AG04450 (cell line): ENCODE measurements at regions not wholly inside any gene's neighbourhood (a gene's known extent, or its start where the extent isn't known, plus 50 kb on each side); places are given as distances from the start of the nearest gene placed in this dataset.

Source experiments
- CTCF ChIA-PET: fragments of 300-600, 350-600 bp; formaldehyde crosslinking; extraction: SDS; loops from one replicate; lab custom pipeline; 2022; ENCODE audit warnings: antibody characterized with exemption, inconsistent platforms; lab: Charles Lee
- POLR2A ChIA-PET: fragments of 350-600 bp; formaldehyde crosslinking; extraction: SDS; loops from one replicate; lab custom pipeline; 2021; ENCODE audit warnings: antibody characterized with exemption, inconsistent platforms; lab: Yijun Ruan, JAX
- DNase-seq: peaks from one replicate; pipeline ENCODE4 v3.0.0-alpha.2; 2011; ENCODE audit warnings: low read depth, low spot score
- H3K27ac ChIP-seq: one replicate; pipeline ENCODE4 v1.5.1; 2012; ENCODE audit warnings: low read depth, low read length, control low read depth
- H3K27me3 ChIP-seq: one replicate; pipeline ENCODE4 v1.6.0; 2012; ENCODE audit warnings: low read length; ENCODE audit not compliant: control insufficient read depth, insufficient read depth
- H3K4me3 ChIP-seq: 2 replicates; pipeline ENCODE4 v1.5.1; 2011; ENCODE audit warnings: mild to moderate bottlenecking, low read depth, low read length, control low read depth
- H3K9me3 ChIP-seq: 2 replicates; pipeline ENCODE4 v1.5.1; 2012; ENCODE audit warnings: low read length; ENCODE audit not compliant: control insufficient read depth, insufficient read depth
- CTCF ChIP-seq: IDR thresholded peaks from 2 replicates; pipeline ENCODE4 v1.5.1; 2011; ENCODE audit warnings: low read depth, low read length, control low read depth, inconsistent platforms

GRCh38 chr11:98180511-98180910, 840.2 kb upstream of the CNTN5 start:
- no peak overlapping the region for H3K4me3 ChIP-seq

GRCh38 chr11:98180921-98181320, 839.8 kb upstream of the CNTN5 start:
- ChIA-PET CTCF (no interaction called here), POLR2A (no interaction called here)
- Histone ChIP-seq H3K27ac (no peak overlapping the region), H3K9me3 (peaks cover 23% of the 10 kb centered on the region), H3K27me3 (no peaks in the 10 kb centered on the region), H3K4me3 (no peak overlapping the region)
- no peak for TF ChIP-seq CTCF
- no peak for DNase-seq

More at GRCh38 chr11:98180511-98180910, 840.2 kb upstream of the CNTN5 start:
- H3K27ac ChIP-seq: no peak overlapping the region
- no peak for TF ChIP-seq CTCF
- DNase-seq: no peak
- peaks cover 22% of the 10 kb centered on the region for H3K9me3 ChIP-seq
- no peaks in the 10 kb centered on the region for H3K27me3 ChIP-seq
- CTCF ChIA-PET: no interaction called here
- POLR2A ChIA-PET: no interaction called here

- CTCF ChIA-PET: no interaction called here
- Histone ChIP-seq H3K9me3 (peaks cover 23% of the 10 kb centered on the region), H3K27me3 (no peaks in the 10 kb centered on the region), H3K4me3 (no peak overlapping the region), H3K27ac (no peak overlapping the region)
- TF ChIP-seq CTCF: no peak
- no peak for DNase-seq
- POLR2A ChIA-PET: no interaction called here
These were observed 837.7 kb upstream of the CNTN5 start for GRCh38 chr11:98183034-98183433.

- ChIA-PET CTCF (no interaction called here), POLR2A (no interaction called here)
- no peaks in the 10 kb centered on the region for H3K27me3 ChIP-seq
- TF ChIP-seq CTCF: no peak
- no peak overlapping the region for H3K27ac ChIP-seq
- H3K4me3 ChIP-seq: no peak overlapping the region
- no peak for DNase-seq
- peaks cover 25% of the 10 kb centered on the region for H3K9me3 ChIP-seq
These were observed 835.5 kb upstream of the CNTN5 start for GRCh38 chr11:98185245-98185644.

GRCh38 chr11:98194611-98195010, 826.1 kb upstream of the CNTN5 start:
- H3K9me3 ChIP-seq: peaks cover 3% of the 10 kb centered on the region
- POLR2A ChIA-PET: no interaction called here
- CTCF ChIA-PET: no interaction called here
- TF ChIP-seq CTCF: no peak
- H3K27ac ChIP-seq: no peak overlapping the region
- DNase-seq: no peak
- H3K27me3 ChIP-seq: no peaks in the 10 kb centered on the region
- no peak overlapping the region for H3K4me3 ChIP-seq
